Bronchial epithelial cell (primary cell): ENCODE measurements at regions not wholly inside any gene's neighbourhood (a gene's known extent, or its start where the extent isn't known, plus 50 kb on each side); places are given as distances from the start of the nearest gene placed in this dataset.

ENCODE experiments used
- DNase-seq: peaks from one replicate; pipeline ENCODE4 v3.0.0-alpha.2; 2010; ENCODE audit warnings: low read depth
- FAIRE-seq: peaks from 2 replicates; lab custom pipeline; 2011; peaks lifted over from hg19 to GRCh38; lab: Jason Lieb, UNC
- H3K27me3 ChIP-seq: 2 replicates; pipeline ENCODE4 v1.5.1; 2011; ENCODE audit warnings: low read length; ENCODE audit not compliant: control insufficient read depth, insufficient read depth
- H3K36me3 ChIP-seq: 2 replicates; pipeline ENCODE4 v1.5.1; 2011; ENCODE audit warnings: low read length; ENCODE audit not compliant: control insufficient read depth, insufficient read depth
- H3K4me3 ChIP-seq: 2 replicates; pipeline ENCODE4 v1.5.1; 2011; ENCODE audit warnings: mild to moderate bottlenecking, low read depth, low read length, control low read depth
- CTCF ChIP-seq: IDR thresholded peaks from 2 replicates; pipeline ENCODE4 v1.5.1; 2011; ENCODE audit warnings: mild to moderate bottlenecking, moderate library complexity, low read length, control low read depth, inconsistent platforms; ENCODE audit not compliant: insufficient read depth, severe bottlenecking

GRCh38 chr19:57004418-57004817 is 115.4 kb upstream of the USP29 start:
- no peak for TF ChIP-seq CTCF
- Histone ChIP-seq H3K4me3 (no peak overlapping the region), H3K27me3 (no peaks in the 10 kb centered on the region), H3K36me3 (no peaks in the 10 kb centered on the region)
- no peak for FAIRE-seq
- DNase-seq: no peak

GRCh38 chr19:57008432-57008831 is 111.4 kb upstream of the USP29 start:
- Histone ChIP-seq H3K27me3 (no peaks in the 10 kb centered on the region), H3K4me3 (no peak overlapping the region), H3K36me3 (no peaks in the 10 kb centered on the region)
- FAIRE-seq (no peak), DNase-seq (no peak)
- no peak for TF ChIP-seq CTCF

- no peaks in the 10 kb centered on the region for H3K27me3 ChIP-seq
- TF ChIP-seq CTCF: no peak
- H3K36me3 ChIP-seq: no peaks in the 10 kb centered on the region
- FAIRE-seq (no peak), DNase-seq (no peak)
- no peak overlapping the region for H3K4me3 ChIP-seq
Measured at GRCh38 chr19:57010541-57010940, 109.2 kb upstream of the USP29 start.

- Histone ChIP-seq H3K27me3 (no peaks in the 10 kb centered on the region), H3K36me3 (no peaks in the 10 kb centered on the region), H3K4me3 (no peak overlapping the region)
- no peak for FAIRE-seq
- no peak for TF ChIP-seq CTCF
- DNase-seq: no peak
Measured at GRCh38 chr19:57016076-57016475, 103.7 kb upstream of the USP29 start.

- Histone ChIP-seq H3K4me3 (no peak overlapping the region), H3K27me3 (no peaks in the 10 kb centered on the region), H3K36me3 (no peaks in the 10 kb centered on the region)
- no peak for DNase-seq
- FAIRE-seq: no peak
- TF ChIP-seq CTCF: no peak
Measured at GRCh38 chr19:57016491-57016890, 103.3 kb upstream of the USP29 start.

GRCh38 chr19:57025491-57025890 is 94.3 kb upstream of the USP29 start:
- DNase-seq (no peak), FAIRE-seq (no peak)
- TF ChIP-seq CTCF: no peak
- H3K27me3 ChIP-seq: no peaks in the 10 kb centered on the region
- H3K4me3 ChIP-seq: no peak overlapping the region
- H3K36me3 ChIP-seq: no peaks in the 10 kb centered on the region
